GM18517 (cell line): ENCODE measurements at regions not wholly inside any gene's neighbourhood (a gene's known extent, or its start where the extent isn't known, plus 50 kb on each side); places are given as distances from the start of the nearest gene placed in this dataset.
A peak's percentile ranks its signal among the peaks of the same experiment; 100 is the strongest.

Source experiments
- ATAC-seq: cut with Tn5 transposase; IDR thresholded peaks from one replicate; pipeline ENCODE4 v1.9.1; 2021; ENCODE audit warnings: mild to moderate bottlenecking, moderate library complexity; ENCODE audit not compliant: unreplicated experiment

- no peak for ATAC-seq
Measured at GRCh38 chr1:181369416-181369815, 113.9 kb upstream of the CACNA1E start.

GRCh38 chr1:181383695-181384094 lies 99.6 kb upstream of the CACNA1E start:
- ATAC-seq, result no peak

GRCh38 chr1:181386340-181386739 lies 97.0 kb upstream of the CACNA1E start:
- no peak for ATAC-seq

- ATAC-seq, result no peak
Measured at GRCh38 chr1:181386951-181387350, 96.4 kb upstream of the CACNA1E start.

GRCh38 chr1:181387702-181388101 lies 95.6 kb upstream of the CACNA1E start:
- ATAC-seq, result no peak

- ATAC-seq, result no peak
Measured at GRCh38 chr1:181390410-181391077, 92.8 kb upstream of the CACNA1E start.

- ATAC-seq, result no peak
Measured at GRCh38 chr1:181391301-181391900, 91.9 kb upstream of the CACNA1E start.

- no peak for ATAC-seq
Measured at GRCh38 chr1:181392133-181392532, 91.2 kb upstream of the CACNA1E start.

GRCh38 chr1:181392613-181393220 lies 90.6 kb upstream of the CACNA1E start:
- ATAC-seq, result no peak

GRCh38 chr1:181394766-181395165 lies 88.6 kb upstream of the CACNA1E start:
- ATAC-seq, result no peak

- no peak for ATAC-seq
Measured at GRCh38 chr1:181396171-181396670, 87.1 kb upstream of the CACNA1E start.

- no peak for ATAC-seq
Measured at GRCh38 chr1:181396811-181397210, 86.5 kb upstream of the CACNA1E start.

- peak; percentile 82 for ATAC-seq
Measured at GRCh38 chr1:181397845-181398244, 85.5 kb upstream of the CACNA1E start.

GRCh38 chr1:181398544-181398943 lies 84.8 kb upstream of the CACNA1E start:
- ATAC-seq, result peak; percentile 89

GRCh38 chr1:181405584-181405983 lies 77.7 kb upstream of the CACNA1E start:
- ATAC-seq, result no peak

- ATAC-seq, result no peak
Measured at GRCh38 chr1:181406989-181407388, 76.3 kb upstream of the CACNA1E start.

- no peak for ATAC-seq
Measured at GRCh38 chr1:181409981-181410380, 73.3 kb upstream of the CACNA1E start.

GRCh38 chr1:181412746-181413145 lies 70.6 kb upstream of the CACNA1E start:
- no peak for ATAC-seq

GRCh38 chr1:181413195-181413815 lies 70.0 kb upstream of the CACNA1E start:
- ATAC-seq, result no peak

- ATAC-seq, result no peak
Measured at GRCh38 chr1:181413836-181414235, 69.5 kb upstream of the CACNA1E start.

- ATAC-seq, result no peak
Measured at GRCh38 chr1:181416268-181416860, 67.0 kb upstream of the CACNA1E start.
